Epithelial cell of proximal tubule (primary cell): ENCODE measurements at regions not wholly inside any gene's neighbourhood (a gene's known extent, or its start where the extent isn't known, plus 50 kb on each side); places are given as distances from the start of the nearest gene placed in this dataset.

Experiments used
- DNase-seq: peaks from one replicate; pipeline ENCODE4 v3.0.0-alpha.2; 2011; ENCODE audit warnings: low read depth
- H3K4me3 ChIP-seq: 2 replicates; pipeline ENCODE4 v1.5.1; 2011; ENCODE audit warnings: low read depth, mild to moderate bottlenecking, low read length
- TF ChIP-seq, protein P1 (sequence below): conservative IDR thresholded peaks from 2 replicates; pipeline ENCODE4 v1.5.1; 2012; ENCODE audit warnings: low read depth, mild to moderate bottlenecking, low read length

DNA sequence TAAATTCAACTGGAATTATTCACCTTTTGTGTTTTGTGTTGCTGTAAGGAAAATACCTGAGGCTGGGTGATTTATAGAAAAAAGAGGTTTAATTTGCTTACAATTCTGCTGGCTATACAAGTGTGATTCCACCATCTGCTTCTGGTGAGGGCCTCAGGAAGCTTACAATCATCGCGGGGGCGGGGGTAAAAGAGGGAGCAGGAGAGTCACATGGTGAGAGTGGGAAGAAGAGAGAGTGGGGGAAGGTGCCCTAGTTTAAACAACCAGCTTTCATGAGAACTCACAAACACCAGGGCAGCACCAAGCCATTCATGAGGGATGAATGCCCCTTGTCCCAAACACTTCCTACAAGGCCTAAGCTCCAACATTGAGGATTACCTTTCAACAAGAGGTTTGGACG, 760.7 kb upstream of the PCDH9 start:
- no peak overlapping the region for H3K4me3 ChIP-seq
- TF ChIP-seq, protein P1, sequence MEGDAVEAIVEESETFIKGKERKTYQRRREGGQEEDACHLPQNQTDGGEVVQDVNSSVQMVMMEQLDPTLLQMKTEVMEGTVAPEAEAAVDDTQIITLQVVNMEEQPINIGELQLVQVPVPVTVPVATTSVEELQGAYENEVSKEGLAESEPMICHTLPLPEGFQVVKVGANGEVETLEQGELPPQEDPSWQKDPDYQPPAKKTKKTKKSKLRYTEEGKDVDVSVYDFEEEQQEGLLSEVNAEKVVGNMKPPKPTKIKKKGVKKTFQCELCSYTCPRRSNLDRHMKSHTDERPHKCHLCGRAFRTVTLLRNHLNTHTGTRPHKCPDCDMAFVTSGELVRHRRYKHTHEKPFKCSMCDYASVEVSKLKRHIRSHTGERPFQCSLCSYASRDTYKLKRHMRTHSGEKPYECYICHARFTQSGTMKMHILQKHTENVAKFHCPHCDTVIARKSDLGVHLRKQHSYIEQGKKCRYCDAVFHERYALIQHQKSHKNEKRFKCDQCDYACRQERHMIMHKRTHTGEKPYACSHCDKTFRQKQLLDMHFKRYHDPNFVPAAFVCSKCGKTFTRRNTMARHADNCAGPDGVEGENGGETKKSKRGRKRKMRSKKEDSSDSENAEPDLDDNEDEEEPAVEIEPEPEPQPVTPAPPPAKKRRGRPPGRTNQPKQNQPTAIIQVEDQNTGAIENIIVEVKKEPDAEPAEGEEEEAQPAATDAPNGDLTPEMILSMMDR, result no peak

GRCh38 chr13:67986234-67986633, 756.1 kb upstream of the PCDH9 start:
- DNase-seq, result no peak
- TF ChIP-seq, protein P1, result no peak
- H3K4me3 ChIP-seq, result no peak overlapping the region

More for the DNA sequence above, 760.7 kb upstream of the PCDH9 start:
- DNase-seq, result no peak

- DNase-seq, result no peak
- TF ChIP-seq, protein P1, result no peak
- H3K4me3 ChIP-seq, result no peak overlapping the region
Measured at GRCh38 chr13:67977066-67977465, 746.9 kb upstream of the PCDH9 start.

DNA sequence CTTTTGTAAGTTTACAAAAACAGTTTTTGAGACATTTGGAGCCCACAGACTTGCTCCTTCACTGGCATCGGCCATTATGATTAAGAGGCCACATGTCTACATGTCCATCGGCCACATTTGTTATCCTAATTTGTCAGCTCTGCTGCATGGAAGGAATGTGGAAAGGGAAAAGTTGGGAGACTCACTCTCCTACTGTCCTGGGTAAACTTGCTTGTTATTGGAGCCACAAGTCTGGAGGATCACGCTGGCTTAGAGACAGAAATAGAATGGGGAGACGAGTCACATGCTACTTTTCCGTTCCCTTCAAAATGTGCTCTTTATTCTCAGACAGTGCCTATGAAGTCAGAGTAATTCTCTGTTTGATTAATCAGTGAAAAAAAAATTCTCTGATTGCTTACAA, 741.2 kb upstream of the PCDH9 start:
- H3K4me3 ChIP-seq, result no peak overlapping the region
- TF ChIP-seq, protein P1, result no peak
- no peak for DNase-seq

DNA sequence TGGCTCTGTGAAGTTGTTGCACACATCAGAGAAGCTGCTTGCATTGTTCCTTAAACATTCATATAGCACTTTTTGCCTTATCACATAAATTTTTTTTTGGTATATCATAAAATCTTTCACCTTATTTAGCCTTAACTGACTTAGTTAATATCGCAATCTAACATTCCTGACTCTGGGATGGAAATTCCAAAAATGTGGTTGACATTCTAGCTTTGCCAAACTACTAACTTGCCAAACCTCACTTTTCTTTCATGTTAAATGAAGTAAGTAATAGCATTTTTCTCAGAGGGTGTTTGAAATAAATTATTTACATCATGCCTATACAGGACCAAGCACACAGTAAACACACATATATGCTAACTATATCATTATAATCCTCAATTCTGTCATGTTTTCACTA, 736.9 kb upstream of the PCDH9 start:
- no peak for DNase-seq
- TF ChIP-seq, protein P1, result no peak
- H3K4me3 ChIP-seq, result no peak overlapping the region

- no peak overlapping the region for H3K4me3 ChIP-seq
- TF ChIP-seq, protein P1, result no peak
- DNase-seq, result no peak
Measured at GRCh38 chr13:67966065-67966464, 735.9 kb upstream of the PCDH9 start.

DNA sequence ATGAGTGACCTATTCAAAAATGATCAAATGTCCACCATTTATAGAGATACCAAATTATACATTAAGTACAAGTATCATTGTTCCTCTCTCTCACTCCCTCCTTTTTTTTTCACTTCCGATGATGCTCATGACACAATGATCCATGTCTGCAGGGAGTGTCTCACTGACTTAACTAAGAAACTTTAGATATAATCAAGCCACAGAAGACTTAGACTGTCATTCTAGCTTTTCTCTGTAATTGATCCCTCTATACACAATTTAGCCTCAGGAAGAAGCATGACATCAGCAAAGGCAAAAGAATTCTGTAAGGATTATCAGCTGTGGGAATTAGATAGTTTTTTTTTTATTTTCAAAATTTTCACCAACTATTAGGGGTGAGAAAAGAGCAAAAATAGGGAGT, 734.9 kb upstream of the PCDH9 start:
- H3K4me3 ChIP-seq, result no peak overlapping the region
- TF ChIP-seq, protein P1, result no peak
- no peak for DNase-seq
